KMS-11 (cell line): ENCODE measurements at regions not wholly inside any gene's neighbourhood (a gene's known extent, or its start where the extent isn't known, plus 50 kb on each side); places are given as distances from the start of the nearest gene placed in this dataset.

ENCODE experiments used
- H2AFZ ChIP-seq: fragments of 200-600 bp; sonication (generic); 2 replicates; pipeline ENCODE4 v1.6.1; 2016; ENCODE audit warnings: antibody characterized with exemption, mixed run types, low read depth
- H3K27ac ChIP-seq: fragments of 200-600 bp; sonication (generic); 2 replicates; pipeline ENCODE4 v1.6.1; 2016; ENCODE audit warnings: mild to moderate bottlenecking, mixed run types
- H3K27me3 ChIP-seq: fragments of 200-600 bp; sonication (generic); 2 replicates; pipeline ENCODE4 v1.6.1; 2017; ENCODE audit warnings: mild to moderate bottlenecking, low read depth, mixed run types, moderate library complexity; ENCODE audit not compliant: insufficient read depth
- H3K36me3 ChIP-seq: fragments of 200-600 bp; sonication (generic); 2 replicates; pipeline ENCODE4 v1.6.1; 2017; ENCODE audit warnings: mild to moderate bottlenecking, mixed run types; ENCODE audit not compliant: insufficient read depth
- H3K4me1 ChIP-seq: fragments of 200-600 bp; sonication (generic); 2 replicates; pipeline ENCODE4 v1.6.1; 2016; ENCODE audit warnings: mild to moderate bottlenecking, low read depth, mixed run types; ENCODE audit not compliant: poor library complexity, severe bottlenecking
- H3K4me2 ChIP-seq: fragments of 200-600 bp; sonication (generic); 2 replicates; pipeline ENCODE4 v1.7.0; 2016; ENCODE audit warnings: mild to moderate bottlenecking, mixed run types
- H3K4me3 ChIP-seq: fragments of 200-600 bp; sonication (generic); IDR thresholded peaks from 2 replicates; pipeline ENCODE4 v1.6.1; 2017; ENCODE audit warnings: low read depth, low read length, mixed read lengths; ENCODE audit not compliant: insufficient read depth
- H3K79me2 ChIP-seq: fragments of 200-600 bp; sonication (generic); 2 replicates; pipeline ENCODE4 v1.6.1; 2016; ENCODE audit warnings: low read depth, mixed run types; ENCODE audit not compliant: insufficient read depth
- H3K9ac ChIP-seq: fragments of 200-600 bp; sonication (generic); 2 replicates; pipeline ENCODE4 v1.6.1; 2016; ENCODE audit warnings: mild to moderate bottlenecking, mixed run types
- H4K20me1 ChIP-seq: fragments of 200-600 bp; sonication (generic); 2 replicates; pipeline ENCODE4 v1.6.1; 2016; ENCODE audit warnings: mild to moderate bottlenecking, mixed run types; ENCODE audit not compliant: insufficient read depth
- TF ChIP-seq, protein P1 (sequence below): fragments of 200-600 bp; sonication (generic); conservative IDR thresholded peaks from 2 replicates; pipeline ENCODE4 v1.6.1; 2017; ENCODE audit warnings: low read depth, mild to moderate bottlenecking, antibody characterized with exemption, low read length, moderate library complexity, mixed read lengths

DNA sequence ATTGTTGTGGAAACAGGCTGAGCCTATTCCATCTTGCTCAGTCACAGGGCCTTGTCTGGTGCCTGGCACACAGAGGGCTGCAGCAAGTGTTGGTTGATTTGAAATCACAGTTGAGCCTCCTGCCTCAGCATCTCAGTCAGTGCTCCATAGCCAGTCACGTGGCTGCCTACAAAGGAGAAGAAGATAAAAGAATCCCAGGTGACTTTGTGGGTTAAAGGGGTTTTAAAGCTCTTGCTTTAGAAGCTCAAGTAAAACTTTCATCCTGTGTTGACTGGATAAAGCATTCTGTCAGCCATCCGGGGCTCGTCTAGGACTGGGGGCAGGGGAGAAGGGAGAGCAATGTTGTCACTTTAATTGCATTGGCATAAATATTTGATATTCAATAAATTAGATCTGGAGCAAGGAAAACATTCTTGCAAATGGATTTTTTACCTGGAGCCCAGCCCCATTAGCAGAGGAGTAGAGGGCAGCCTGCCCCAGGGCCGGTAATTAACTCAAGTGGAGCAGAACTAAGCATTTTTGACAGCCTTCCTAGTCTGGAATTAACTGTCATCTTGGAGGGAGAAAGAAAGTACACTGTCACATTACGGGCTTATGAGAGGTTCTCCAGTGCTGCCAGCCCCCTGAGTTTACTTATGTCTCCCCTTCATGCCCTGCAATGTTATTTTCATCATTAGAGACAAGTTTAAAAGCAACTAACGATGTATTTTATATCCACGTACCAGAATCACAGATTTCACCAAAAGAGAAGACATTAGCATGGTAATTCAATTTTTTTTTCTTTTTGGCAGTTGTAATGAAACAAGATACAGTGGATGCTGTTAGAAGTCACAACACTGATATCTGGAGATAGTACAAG lies 71.7 kb upstream of the GTSF1L start:
- Histone ChIP-seq H3K4me2 (peak overlapping the region; percentile 90), H3K4me3 (no peak overlapping the region), H3K36me3 (no peaks in the 10 kb centered on the region), H3K27me3 (no peaks in the 10 kb centered on the region), H3K27ac (peak overlapping the region; percentile 56), H3K79me2 (no peaks in the 10 kb centered on the region), H2AFZ (peak overlapping the region; percentile 81), H3K9ac (peak overlapping the region; percentile 22; the same call in 1 of the 2 replicates), H3K4me1 (peaks cover 39% of the 10 kb centered on the region), H4K20me1 (no peaks in the 10 kb centered on the region)
- TF ChIP-seq, protein P1, sequence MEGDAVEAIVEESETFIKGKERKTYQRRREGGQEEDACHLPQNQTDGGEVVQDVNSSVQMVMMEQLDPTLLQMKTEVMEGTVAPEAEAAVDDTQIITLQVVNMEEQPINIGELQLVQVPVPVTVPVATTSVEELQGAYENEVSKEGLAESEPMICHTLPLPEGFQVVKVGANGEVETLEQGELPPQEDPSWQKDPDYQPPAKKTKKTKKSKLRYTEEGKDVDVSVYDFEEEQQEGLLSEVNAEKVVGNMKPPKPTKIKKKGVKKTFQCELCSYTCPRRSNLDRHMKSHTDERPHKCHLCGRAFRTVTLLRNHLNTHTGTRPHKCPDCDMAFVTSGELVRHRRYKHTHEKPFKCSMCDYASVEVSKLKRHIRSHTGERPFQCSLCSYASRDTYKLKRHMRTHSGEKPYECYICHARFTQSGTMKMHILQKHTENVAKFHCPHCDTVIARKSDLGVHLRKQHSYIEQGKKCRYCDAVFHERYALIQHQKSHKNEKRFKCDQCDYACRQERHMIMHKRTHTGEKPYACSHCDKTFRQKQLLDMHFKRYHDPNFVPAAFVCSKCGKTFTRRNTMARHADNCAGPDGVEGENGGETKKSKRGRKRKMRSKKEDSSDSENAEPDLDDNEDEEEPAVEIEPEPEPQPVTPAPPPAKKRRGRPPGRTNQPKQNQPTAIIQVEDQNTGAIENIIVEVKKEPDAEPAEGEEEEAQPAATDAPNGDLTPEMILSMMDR, result no peak

DNA sequence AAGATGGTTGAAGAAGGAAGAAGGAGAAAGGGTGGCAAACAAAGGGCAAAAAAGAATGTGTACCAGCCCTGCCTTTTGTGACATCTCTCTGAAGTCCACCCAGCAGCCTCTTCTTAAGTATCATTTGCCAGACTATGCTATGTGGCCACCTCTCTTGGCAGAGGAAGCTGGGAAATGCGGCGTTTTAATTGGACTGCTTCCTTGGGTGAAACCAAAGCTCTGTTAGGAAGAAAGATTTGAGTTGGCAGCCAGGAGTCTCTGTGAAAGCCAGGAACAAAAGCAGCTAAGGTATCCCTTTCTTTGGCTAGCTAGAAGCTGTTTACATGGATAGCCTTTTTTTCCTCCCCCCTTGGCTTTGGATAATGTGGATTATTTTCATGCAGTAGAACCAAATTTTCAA lies 67.5 kb upstream of the GTSF1L start:
- H3K27me3 ChIP-seq, result no peaks in the 10 kb centered on the region
- no peaks in the 10 kb centered on the region for H3K36me3 ChIP-seq
- H3K4me1 ChIP-seq, result peaks cover 35% of the 10 kb centered on the region
- no peak overlapping the region for H3K4me3 ChIP-seq
- TF ChIP-seq, protein P1, result no peak
- H4K20me1 ChIP-seq, result no peaks in the 10 kb centered on the region
- no peak overlapping the region for H3K4me2 ChIP-seq
- no peak overlapping the region for H3K9ac ChIP-seq
- H3K27ac ChIP-seq, result no peak overlapping the region
- no peak overlapping the region for H2AFZ ChIP-seq
- no peaks in the 10 kb centered on the region for H3K79me2 ChIP-seq

DNA sequence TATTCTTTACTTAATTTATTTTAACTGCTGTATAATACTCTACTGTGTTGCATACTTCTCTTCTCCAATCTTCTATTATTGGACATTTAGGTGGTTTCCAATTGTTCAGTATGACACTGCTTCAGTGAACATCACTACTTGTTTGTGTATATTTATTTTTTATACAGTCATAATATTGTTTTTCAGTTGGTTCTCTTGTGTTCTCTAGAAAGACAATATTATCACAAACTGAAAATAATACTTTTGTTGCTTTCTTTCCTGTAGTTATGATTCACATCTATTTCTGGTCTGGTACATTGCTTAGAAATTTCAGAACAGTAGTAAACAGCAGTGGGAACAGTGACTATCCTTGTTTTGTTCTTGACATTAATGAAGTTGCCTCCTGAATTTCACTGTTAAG lies 62.8 kb upstream of the GTSF1L start:
- Histone ChIP-seq H3K4me3 (no peak overlapping the region), H3K9ac (no peak overlapping the region), H3K4me1 (peaks cover 37% of the 10 kb centered on the region), H3K79me2 (no peaks in the 10 kb centered on the region), H2AFZ (no peak overlapping the region), H3K36me3 (no peaks in the 10 kb centered on the region), H4K20me1 (no peaks in the 10 kb centered on the region), H3K27me3 (no peaks in the 10 kb centered on the region), H3K4me2 (peak overlapping the region; percentile 26; the same call in 1 of the 2 replicates), H3K27ac (no peak overlapping the region)
- TF ChIP-seq, protein P1, result no peak

DNA sequence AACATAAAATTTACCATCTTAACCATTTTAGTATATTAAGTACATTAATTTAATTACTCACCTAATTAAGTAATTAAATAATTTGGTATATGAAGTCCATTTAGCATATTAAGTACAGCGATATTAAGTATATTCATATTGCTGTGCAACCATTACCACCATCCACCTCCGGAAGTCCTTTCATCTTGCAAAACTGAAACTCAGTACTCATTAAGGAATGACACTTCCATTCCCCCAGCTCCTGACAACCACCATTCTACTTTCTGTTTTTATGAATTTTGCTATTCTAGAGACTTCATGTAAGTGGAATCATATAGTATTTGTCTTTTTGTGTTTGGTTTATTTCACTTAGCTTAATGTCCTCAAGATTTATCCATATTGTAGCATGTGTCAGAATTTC lies 61.1 kb upstream of the GTSF1L start:
- Histone ChIP-seq H3K9ac (no peak overlapping the region), H3K27ac (no peak overlapping the region), H3K4me3 (no peak overlapping the region), H2AFZ (no peak overlapping the region), H3K36me3 (no peaks in the 10 kb centered on the region), H3K27me3 (no peaks in the 10 kb centered on the region), H4K20me1 (no peaks in the 10 kb centered on the region), H3K4me2 (peak overlapping the region; percentile 33), H3K4me1 (peaks cover 39% of the 10 kb centered on the region), H3K79me2 (no peaks in the 10 kb centered on the region)
- TF ChIP-seq, protein P1, result no peak
